Nephron (organoid): ENCODE measurements at regions not wholly inside any gene's neighbourhood (a gene's known extent, or its start where the extent isn't known, plus 50 kb on each side); places are given as distances from the start of the nearest gene placed in this dataset.

Source experiments
- H3K27ac Mint-ChIP-seq, 3 experiments: 2 replicates each; pipeline ENCODE4 v1.8.0; 2020; ENCODE audit warnings: mixed read lengths in 3 of 3, mild to moderate bottlenecking in 2 of 3, moderate library complexity in 1 of 3
- H3K27me3 Mint-ChIP-seq: 2 replicates; pipeline ENCODE4 v1.8.0; 2021; ENCODE audit warnings: low read depth, mild to moderate bottlenecking, moderate library complexity, mixed read lengths
- H3K36me3 Mint-ChIP-seq: 2 replicates; pipeline ENCODE4 v1.8.0; 2020; ENCODE audit warnings: low read depth, mixed read lengths
- H3K4me1 Mint-ChIP-seq: 2 replicates; pipeline ENCODE4 v1.8.0; 2020; ENCODE audit warnings: mixed read lengths
- H3K4me3 Mint-ChIP-seq, 3 experiments: 2 replicates each; pipeline ENCODE4 v1.8.0; 2020; ENCODE audit warnings: mild to moderate bottlenecking in 3 of 3, mixed read lengths in 3 of 3, moderate library complexity in 2 of 3
- H3K9me3 Mint-ChIP-seq: 2 replicates; pipeline ENCODE4 v1.8.0; 2020; ENCODE audit warnings: mixed read lengths
- CTCF ChIP-seq, 3 experiments: fragments of 200-600 bp; sonication (generic); IDR thresholded peaks; one replicate each; pipeline ENCODE4 v1.5.0; 2021; ENCODE audit warnings: antibody characterized with exemption in 3 of 3; ENCODE audit not compliant: unreplicated experiment in 3 of 3

- Mint-ChIP-seq H3K4me1 (peaks cover 12% of the 10 kb centered on the region), H3K27ac (peak overlapping the region in 2 of 3 experiments; percentile 11 to 27), H3K27me3 (no peaks in the 10 kb centered on the region), H3K4me3 (no peak overlapping the region), H3K9me3 (no peaks in the 10 kb centered on the region), H3K36me3 (no peaks in the 10 kb centered on the region)
- TF ChIP-seq CTCF (IDR thresholded peaks at IDR 0.05; ENCODE audit: unreplicated experiment in 3 of 3) = no peak
Observed at GRCh38 chr10:108582888-108583287, 1340.4 kb downstream of the XPNPEP1 start.

DNA sequence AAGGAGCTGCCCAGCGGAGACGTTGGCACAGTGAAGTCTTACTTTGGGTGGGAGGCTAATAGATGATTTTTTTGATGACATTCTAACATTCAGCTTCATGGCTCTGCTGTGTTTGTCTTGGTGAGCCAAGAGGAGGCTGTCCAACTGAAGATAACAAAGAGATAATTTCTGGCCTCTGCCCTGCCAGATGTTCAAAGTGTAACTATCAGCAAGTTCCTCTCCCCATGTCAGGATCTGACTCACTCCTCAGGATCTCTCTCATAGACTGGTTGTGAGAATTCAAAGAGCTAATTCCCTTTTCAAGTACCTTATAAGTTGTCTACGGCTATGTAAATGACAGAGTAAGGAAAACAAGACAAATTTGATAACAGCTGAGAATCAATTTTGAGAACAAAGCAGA lies 1340.9 kb downstream of the XPNPEP1 start:
- Mint-ChIP-seq H3K4me3 (no peak overlapping the region), H3K36me3 (no peaks in the 10 kb centered on the region), H3K9me3 (no peaks in the 10 kb centered on the region), H3K4me1 (peaks cover 12% of the 10 kb centered on the region), H3K27ac (peak overlapping the region in 2 of 3 experiments; percentile 11 to 27), H3K27me3 (no peaks in the 10 kb centered on the region)
- TF ChIP-seq CTCF (IDR thresholded peaks at IDR 0.05; ENCODE audit: unreplicated experiment in 3 of 3) = no peak

- H3K4me3 Mint-ChIP-seq = no peak overlapping the region
- no peaks in the 10 kb centered on the region for H3K27me3 Mint-ChIP-seq
- H3K36me3 Mint-ChIP-seq = no peaks in the 10 kb centered on the region
- H3K9me3 Mint-ChIP-seq = no peaks in the 10 kb centered on the region
- no peak for TF ChIP-seq CTCF (IDR thresholded peaks at IDR 0.05; ENCODE audit: unreplicated experiment in 3 of 3)
- H3K4me1 Mint-ChIP-seq = peaks cover 12% of the 10 kb centered on the region
- no peak overlapping the region for H3K27ac Mint-ChIP-seq
Observed at GRCh38 chr10:108578258-108578657, 1345.1 kb downstream of the XPNPEP1 start.

GRCh38 chr10:108574233-108574632 lies 1349.1 kb downstream of the XPNPEP1 start:
- Mint-ChIP-seq H3K27ac (no peak overlapping the region), H3K4me3 (no peak overlapping the region), H3K4me1 (no peaks in the 10 kb centered on the region), H3K27me3 (no peaks in the 10 kb centered on the region), H3K36me3 (no peaks in the 10 kb centered on the region), H3K9me3 (no peaks in the 10 kb centered on the region)
- TF ChIP-seq CTCF (IDR thresholded peaks at IDR 0.05; ENCODE audit: unreplicated experiment in 3 of 3) = no peak

GRCh38 chr10:108568824-108569223 lies 1354.5 kb downstream of the XPNPEP1 start:
- no peaks in the 10 kb centered on the region for H3K9me3 Mint-ChIP-seq
- H3K27ac Mint-ChIP-seq = no peak overlapping the region
- TF ChIP-seq CTCF (IDR thresholded peaks at IDR 0.05; ENCODE audit: unreplicated experiment in 3 of 3) = no peak
- no peaks in the 10 kb centered on the region for H3K27me3 Mint-ChIP-seq
- no peak overlapping the region for H3K4me3 Mint-ChIP-seq
- H3K4me1 Mint-ChIP-seq = no peaks in the 10 kb centered on the region
- no peaks in the 10 kb centered on the region for H3K36me3 Mint-ChIP-seq

GRCh38 chr10:108567899-108568752 lies 1355.2 kb downstream of the XPNPEP1 start:
- Mint-ChIP-seq H3K9me3 (no peaks in the 10 kb centered on the region), H3K4me1 (no peaks in the 10 kb centered on the region), H3K27me3 (no peaks in the 10 kb centered on the region), H3K36me3 (no peaks in the 10 kb centered on the region), H3K4me3 (no peak overlapping the region), H3K27ac (no peak overlapping the region)
- TF ChIP-seq CTCF (IDR thresholded peaks at IDR 0.05; ENCODE audit: unreplicated experiment in 3 of 3) = no peak
